GM12874 (cell line): ENCODE measurements at regions not wholly inside any gene's neighbourhood (a gene's known extent, or its start where the extent isn't known, plus 50 kb on each side); places are given as distances from the start of the nearest gene placed in this dataset.

Experiments used
- TF ChIP-seq, protein P1 (sequence below): IDR thresholded peaks from 2 replicates; pipeline ENCODE4 v1.5.1; 2011; ENCODE audit warnings: low read depth, mild to moderate bottlenecking, control low read depth, low read length, moderate library complexity; ENCODE audit not compliant: insufficient read depth

DNA sequence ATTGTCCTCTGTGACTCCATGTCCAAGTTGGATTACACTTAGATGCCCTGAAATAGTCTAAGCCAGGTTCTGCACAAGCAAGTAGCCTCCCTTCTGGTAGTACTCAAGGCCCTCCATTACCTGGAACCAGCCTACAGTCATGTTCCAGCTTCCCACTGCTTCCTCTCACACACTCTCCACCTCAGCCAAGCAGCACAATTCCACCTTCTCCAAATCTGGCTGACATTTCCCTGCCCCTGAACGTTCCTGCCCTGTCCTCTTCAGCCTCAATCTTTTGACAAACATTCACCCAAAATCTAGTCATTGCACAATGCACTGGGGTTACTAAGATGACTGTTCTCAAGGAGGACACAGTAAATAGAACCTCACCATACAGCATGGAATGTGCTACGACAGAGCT, 95.3 kb upstream of the KLHL29 start:
- TF ChIP-seq, protein P1, sequence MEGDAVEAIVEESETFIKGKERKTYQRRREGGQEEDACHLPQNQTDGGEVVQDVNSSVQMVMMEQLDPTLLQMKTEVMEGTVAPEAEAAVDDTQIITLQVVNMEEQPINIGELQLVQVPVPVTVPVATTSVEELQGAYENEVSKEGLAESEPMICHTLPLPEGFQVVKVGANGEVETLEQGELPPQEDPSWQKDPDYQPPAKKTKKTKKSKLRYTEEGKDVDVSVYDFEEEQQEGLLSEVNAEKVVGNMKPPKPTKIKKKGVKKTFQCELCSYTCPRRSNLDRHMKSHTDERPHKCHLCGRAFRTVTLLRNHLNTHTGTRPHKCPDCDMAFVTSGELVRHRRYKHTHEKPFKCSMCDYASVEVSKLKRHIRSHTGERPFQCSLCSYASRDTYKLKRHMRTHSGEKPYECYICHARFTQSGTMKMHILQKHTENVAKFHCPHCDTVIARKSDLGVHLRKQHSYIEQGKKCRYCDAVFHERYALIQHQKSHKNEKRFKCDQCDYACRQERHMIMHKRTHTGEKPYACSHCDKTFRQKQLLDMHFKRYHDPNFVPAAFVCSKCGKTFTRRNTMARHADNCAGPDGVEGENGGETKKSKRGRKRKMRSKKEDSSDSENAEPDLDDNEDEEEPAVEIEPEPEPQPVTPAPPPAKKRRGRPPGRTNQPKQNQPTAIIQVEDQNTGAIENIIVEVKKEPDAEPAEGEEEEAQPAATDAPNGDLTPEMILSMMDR = no peak

DNA sequence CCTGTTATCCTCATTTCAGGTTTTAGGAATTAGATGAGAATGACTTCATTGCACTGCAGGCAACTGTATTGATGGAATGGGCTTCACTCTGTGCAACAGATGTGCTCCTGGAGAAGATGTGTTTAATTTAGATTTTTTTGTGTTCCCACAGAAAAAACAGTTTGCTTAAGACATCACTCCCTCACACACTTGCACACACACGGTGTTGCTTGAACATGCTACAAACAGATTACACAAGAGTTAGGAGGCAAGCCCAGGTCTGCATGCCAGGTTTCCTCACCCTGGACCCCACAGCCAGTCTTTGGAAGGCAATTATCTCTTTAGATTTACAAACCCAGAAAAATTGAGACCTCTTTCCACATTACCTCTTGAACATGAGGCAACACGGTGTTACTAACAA, 93.7 kb upstream of the KLHL29 start:
- TF ChIP-seq, protein P1 = no peak

DNA sequence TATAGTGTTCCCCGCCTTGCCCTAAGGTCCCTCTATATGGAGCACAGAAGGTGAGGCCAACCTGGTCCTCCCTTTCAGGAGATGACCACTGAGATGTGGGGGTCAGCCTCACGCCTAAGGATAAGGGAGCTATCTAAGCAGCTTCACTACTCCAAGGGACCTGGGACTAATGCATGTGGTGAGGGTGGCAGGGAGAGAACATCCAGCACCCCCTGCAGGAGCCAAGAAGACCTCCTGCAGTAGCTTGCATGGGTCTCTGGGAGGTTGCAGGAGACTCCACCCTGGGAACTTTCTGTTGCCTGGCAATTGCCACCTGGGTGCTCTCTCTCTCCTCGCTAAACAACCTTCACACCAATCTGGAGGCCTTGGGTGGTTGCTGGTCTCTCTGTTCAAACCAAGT, 93.0 kb upstream of the KLHL29 start:
- TF ChIP-seq, protein P1 = no peak

DNA sequence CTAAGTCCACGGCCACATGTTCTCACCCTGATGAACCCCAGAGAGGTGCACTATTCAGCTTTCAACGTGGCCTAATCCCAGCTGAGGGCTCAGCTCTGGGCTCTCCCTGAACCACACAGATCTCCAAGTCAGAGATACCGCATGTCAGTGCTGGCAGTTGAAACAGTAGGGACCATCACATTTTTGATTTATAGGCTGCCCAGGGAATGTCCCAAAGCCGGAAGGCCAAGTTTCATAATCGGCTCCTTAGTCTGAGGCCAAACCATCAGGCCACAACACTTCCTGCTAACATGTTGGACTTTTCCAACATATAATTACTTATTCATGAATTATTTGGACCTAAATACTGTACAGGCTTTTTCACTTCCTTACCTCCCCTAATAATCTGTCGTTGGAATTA, 91.9 kb upstream of the KLHL29 start:
- TF ChIP-seq, protein P1 = no peak

DNA sequence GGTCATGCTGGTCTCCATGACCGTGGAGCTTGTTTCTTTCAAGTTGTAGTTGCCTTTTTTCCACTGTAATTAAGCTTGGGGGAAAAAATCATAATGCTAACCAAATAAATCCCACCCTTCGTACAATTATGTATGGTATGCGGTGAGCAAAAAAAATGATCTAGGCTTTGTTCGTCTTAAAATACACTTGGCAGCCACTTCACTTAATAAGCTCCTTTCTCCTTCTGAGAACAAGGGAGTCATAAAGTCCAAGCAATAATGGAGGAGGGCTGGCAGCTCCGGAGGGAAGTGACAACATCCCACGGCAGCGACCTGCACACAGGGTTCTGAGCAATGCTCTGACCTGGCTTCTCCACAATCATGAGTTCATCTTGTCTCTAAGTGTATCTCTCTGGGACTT, 91.2 kb upstream of the KLHL29 start:
- TF ChIP-seq, protein P1 = no peak

DNA sequence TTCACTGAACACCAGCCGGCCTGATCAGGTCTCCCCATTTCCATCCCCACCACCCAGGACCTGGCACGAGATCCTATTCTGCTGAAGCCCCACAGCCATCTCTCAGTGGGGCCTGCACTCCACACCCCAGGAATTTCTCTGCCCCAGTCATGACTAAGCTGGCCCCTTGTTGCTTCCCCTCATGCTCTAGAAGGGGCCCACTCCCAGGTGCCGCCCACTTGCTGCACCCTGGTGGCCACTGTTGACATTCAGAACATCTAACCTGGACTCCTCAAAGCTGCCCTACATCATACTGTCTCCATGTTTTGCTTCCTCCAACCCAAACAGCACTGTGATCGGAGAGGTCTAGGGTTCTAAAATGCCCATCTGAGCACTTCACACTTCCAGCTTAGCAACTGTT, 90.7 kb upstream of the KLHL29 start:
- TF ChIP-seq, protein P1 = peak; percentile 7; the same call in 1 of the 2 replicates

DNA sequence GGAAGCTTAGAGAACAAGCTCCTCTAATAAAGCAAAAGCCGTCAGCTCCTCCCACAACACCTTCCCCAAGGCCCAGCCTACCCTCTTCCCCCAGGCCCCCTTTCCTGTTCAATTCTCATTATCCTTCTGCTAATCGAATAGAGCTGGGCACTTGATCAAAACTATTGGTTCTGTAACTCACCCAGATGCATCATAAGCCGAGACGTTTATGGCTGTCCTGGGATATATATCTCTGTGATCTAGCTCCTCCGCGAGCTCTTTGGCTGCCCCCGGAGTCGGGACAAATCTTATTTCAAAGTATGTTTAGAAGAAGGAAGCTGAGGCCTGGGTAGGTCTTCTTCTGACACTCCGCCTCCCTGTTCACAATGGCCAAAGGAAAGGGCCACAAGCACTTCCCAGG, 88.3 kb upstream of the KLHL29 start:
- TF ChIP-seq, protein P1 = no peak

DNA sequence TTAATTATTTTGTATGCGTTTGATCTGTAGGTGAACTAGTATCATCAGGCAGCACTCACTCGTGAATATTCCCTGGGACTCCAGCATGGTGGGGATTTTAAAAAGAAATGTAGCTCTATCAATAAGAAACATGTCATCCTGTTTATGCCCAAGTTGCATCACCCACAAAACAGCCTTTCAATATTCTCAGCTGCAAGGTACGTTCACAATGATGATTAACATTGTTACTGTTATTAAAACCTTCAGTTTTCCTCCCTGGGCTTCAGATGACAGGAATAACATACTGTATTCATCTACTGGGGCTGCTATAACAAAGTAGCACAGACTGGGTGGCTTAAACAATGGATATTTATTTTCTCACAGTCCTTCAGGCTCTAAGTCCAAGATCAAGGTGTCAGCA, 87.9 kb upstream of the KLHL29 start:
- TF ChIP-seq, protein P1 = no peak
